Activated B cell treated with CpG ODN at 0.5 μM for 24 hours (primary cell): ENCODE measurements at regions not wholly inside any gene's neighbourhood (a gene's known extent, or its start where the extent isn't known, plus 50 kb on each side); places are given as distances from the start of the nearest gene placed in this dataset.

ENCODE experiments used
- ATAC-seq: fragments of 200-7000 bp; cut with Tn5 transposase; one replicate; pipeline ENCODE4 v1.10.0; 2021; ENCODE audit warnings: low read depth, mild to moderate bottlenecking, moderate library complexity
- CTCF ChIA-PET: fragments of 350-600 bp; sonication (Branson Sonifier 250); formaldehyde crosslinking; loops from one replicate; lab custom pipeline; 2021; ENCODE audit warnings: antibody characterized with exemption; lab: Charles Lee
- POLR2A ChIA-PET: fragments of 350-600 bp; sonication (Branson Sonifier 250); formaldehyde crosslinking; loops from one replicate; lab custom pipeline; 2021; ENCODE audit warnings: antibody characterized with exemption; lab: Charles Lee
- DNase-seq: peaks from one replicate; pipeline ENCODE4 v3.0.0; 2022
- H3K27ac Mint-ChIP-seq: one replicate; pipeline ENCODE4 v1.8.0; 2020; ENCODE audit warnings: mixed read lengths
- H3K27me3 Mint-ChIP-seq: one replicate; pipeline ENCODE4 v1.8.0; 2021; ENCODE audit warnings: mixed read lengths
- H3K36me3 Mint-ChIP-seq: one replicate; pipeline ENCODE4 v1.8.0; 2021; ENCODE audit warnings: low read depth, mixed read lengths
- H3K4me1 Mint-ChIP-seq: one replicate; pipeline ENCODE4 v1.8.0; 2021; ENCODE audit warnings: mixed read lengths
- H3K4me3 Mint-ChIP-seq: one replicate; pipeline ENCODE4 v1.8.0; 2020; ENCODE audit warnings: mild to moderate bottlenecking, mixed read lengths
- H3K9me3 Mint-ChIP-seq: one replicate; pipeline ENCODE4 v1.8.0; 2020; ENCODE audit warnings: mixed read lengths
- CTCF ChIP-seq: fragments of 200-600 bp; IDR thresholded peaks from one replicate; pipeline ENCODE4 v1.8.0; 2022; ENCODE audit warnings: antibody characterized with exemption, mild to moderate bottlenecking
- intact Hi-C: fragments of 100-400 bp; cut with micrococcal nuclease; formaldehyde crosslinking; loops from one replicate; pipeline ENCODE4 v1.15.1; 2024

DNA sequence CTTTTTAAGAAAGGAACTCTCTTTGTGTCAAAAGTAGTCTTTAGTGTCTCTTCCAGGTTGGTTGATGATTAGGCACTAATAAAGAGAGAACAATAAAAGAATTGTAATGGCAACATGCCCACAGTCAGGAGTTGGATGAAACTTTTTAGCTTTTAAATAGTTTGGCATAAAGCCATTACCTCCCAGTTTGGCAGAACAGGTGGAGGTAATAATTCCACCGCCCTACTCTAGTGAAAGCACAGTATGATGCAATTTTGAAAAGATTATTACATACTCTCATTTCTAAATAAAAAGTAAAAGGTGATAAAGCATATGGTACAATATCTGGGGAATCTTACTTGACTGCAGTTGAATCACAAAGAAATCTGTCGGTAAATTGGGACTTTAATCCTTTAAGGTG is 497.6 kb downstream of the SUCLA2 start:
- Mint-ChIP-seq H3K4me1 (peaks cover under 1% of the 10 kb centered on the region), H3K27ac (no peak overlapping the region), H3K27me3 (no peaks in the 10 kb centered on the region), H3K9me3 (no peaks in the 10 kb centered on the region), H3K4me3 (no peak overlapping the region), H3K36me3 (no peaks in the 10 kb centered on the region)
- ChIA-PET CTCF (no interaction called here), POLR2A (no interaction called here)
- intact Hi-C loops: no loop called here
- ATAC-seq (no peak), DNase-seq (no peak)
- TF ChIP-seq CTCF: no peak

- no peaks in the 10 kb centered on the region for H3K9me3 Mint-ChIP-seq
- CTCF ChIA-PET: no interaction called here
- H3K4me3 Mint-ChIP-seq: no peak overlapping the region
- intact Hi-C loops: no loop called here
- POLR2A ChIA-PET: no interaction called here
- H3K27ac Mint-ChIP-seq: no peak overlapping the region
- no peak for TF ChIP-seq CTCF
- DNase-seq (no peak), ATAC-seq (no peak)
- peaks cover 8% of the 10 kb centered on the region for H3K4me1 Mint-ChIP-seq
- H3K36me3 Mint-ChIP-seq: no peaks in the 10 kb centered on the region
- no peaks in the 10 kb centered on the region for H3K27me3 Mint-ChIP-seq
Measured at GRCh38 chr13:47502166-47502565, 498.9 kb downstream of the SUCLA2 start.

GRCh38 chr13:47499358-47500150 is 501.5 kb downstream of the SUCLA2 start:
- POLR2A ChIA-PET: no interaction called here
- intact Hi-C loops: no loop called here
- no peaks in the 10 kb centered on the region for H3K36me3 Mint-ChIP-seq
- no peak for TF ChIP-seq CTCF
- CTCF ChIA-PET: no interaction called here
- H3K27ac Mint-ChIP-seq: no peak overlapping the region
- H3K27me3 Mint-ChIP-seq: peaks cover 2% of the 10 kb centered on the region
- DNase-seq (no peak), ATAC-seq (no peak)
- H3K4me3 Mint-ChIP-seq: no peak overlapping the region
- H3K9me3 Mint-ChIP-seq: no peaks in the 10 kb centered on the region
- peaks cover 8% of the 10 kb centered on the region for H3K4me1 Mint-ChIP-seq

DNA sequence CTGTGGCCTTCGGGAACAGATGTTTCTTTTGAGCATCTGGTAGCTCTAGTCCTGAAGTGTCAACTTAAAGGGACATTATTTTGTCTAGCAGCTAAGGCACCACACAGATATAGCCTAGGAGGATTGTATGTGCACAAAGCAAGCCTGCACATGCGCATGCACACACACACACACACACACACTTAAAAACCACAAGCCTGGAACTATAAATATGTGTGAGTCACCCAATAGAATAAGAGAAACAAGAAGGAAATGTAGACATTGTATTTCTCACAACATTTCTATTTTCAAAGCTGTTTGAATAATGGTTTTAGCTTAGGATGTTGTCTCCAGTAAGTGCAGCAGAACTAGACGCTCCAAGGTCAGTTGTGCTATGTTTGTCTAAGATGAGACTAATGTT is 516.5 kb downstream of the SUCLA2 start:
- H3K36me3 Mint-ChIP-seq: no peaks in the 10 kb centered on the region
- TF ChIP-seq CTCF: no peak
- POLR2A ChIA-PET: no interaction called here

DNA sequence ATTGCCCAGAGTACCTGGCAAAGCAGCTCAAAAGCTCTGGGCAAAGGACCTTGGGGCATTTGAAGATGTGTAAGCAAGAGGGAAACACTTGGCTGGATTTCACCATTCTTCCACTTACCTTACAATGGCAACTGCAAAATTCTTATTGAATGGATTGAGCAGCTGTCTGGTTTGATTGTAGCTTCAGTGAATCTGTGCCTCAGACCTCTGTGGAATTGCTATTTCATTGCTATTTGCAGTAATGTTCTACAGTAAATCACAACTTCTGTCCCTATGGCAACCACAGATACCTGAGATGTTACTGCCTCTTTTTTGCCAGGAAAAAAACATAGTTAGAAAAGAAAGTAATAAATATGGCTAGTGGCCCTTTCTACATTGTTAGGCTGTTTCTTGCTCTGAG is 519.5 kb downstream of the SUCLA2 start:
- intact Hi-C loops: no loop called here
- Mint-ChIP-seq H3K36me3 (no peaks in the 10 kb centered on the region), H3K4me1 (no peaks in the 10 kb centered on the region), H3K27ac (no peak overlapping the region), H3K9me3 (no peaks in the 10 kb centered on the region), H3K4me3 (no peak overlapping the region), H3K27me3 (no peaks in the 10 kb centered on the region)
- POLR2A ChIA-PET: no interaction called here
- ATAC-seq (no peak), DNase-seq (no peak)
- CTCF ChIA-PET: no interaction called here
- no peak for TF ChIP-seq CTCF

More for the DNA sequence above, 516.5 kb downstream of the SUCLA2 start:
- CTCF ChIA-PET: no interaction called here
- ATAC-seq: no peak
- no peaks in the 10 kb centered on the region for H3K9me3 Mint-ChIP-seq
- no peak overlapping the region for H3K4me3 Mint-ChIP-seq
- no peaks in the 10 kb centered on the region for H3K4me1 Mint-ChIP-seq
- intact Hi-C loops: no loop called here
- DNase-seq: no peak
- no peaks in the 10 kb centered on the region for H3K27me3 Mint-ChIP-seq
- H3K27ac Mint-ChIP-seq: no peak overlapping the region
